ENCODE measurements at regions not wholly inside any gene's neighbourhood (a gene's known extent, or its start where the extent isn't known, plus 50 kb on each side); places are given as distances from the start of the nearest gene placed in this dataset.
"Not testable (repeated sequence)": the region's sequence is repeated elsewhere in the genome, so short reads cannot be mapped to it uniquely, and the experiment has no call there.

DNA sequence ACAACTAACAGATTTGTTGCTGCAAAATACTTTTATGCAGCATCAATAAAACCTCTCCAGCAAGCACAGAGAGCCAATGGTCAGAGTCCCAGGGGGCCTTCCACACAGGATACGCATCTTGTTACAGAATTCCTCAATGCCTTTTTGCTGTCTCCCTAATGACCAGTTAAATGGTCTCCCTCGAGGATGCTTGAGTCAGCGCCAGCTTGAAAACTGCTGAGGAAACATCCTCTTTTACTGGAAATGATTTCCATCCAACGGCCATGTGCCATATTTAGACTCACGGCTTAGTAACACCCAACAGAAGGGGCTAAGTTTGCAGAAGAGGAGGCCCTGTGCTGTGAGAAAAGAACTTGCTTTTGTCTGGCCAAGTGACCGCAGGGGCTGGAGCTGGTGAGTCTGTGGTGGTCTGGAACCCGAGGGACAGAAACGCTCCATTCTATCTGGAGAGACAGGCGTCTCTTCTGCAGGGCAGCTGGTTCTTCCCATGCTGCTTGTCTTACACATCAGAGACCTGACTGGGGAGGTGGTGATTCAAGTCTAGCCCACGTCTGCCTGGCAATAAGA, 496.4 kb downstream of the SETD4 start:
- DNase-seq (ENCODE audit: extremely low read depth, low read depth), result peak; percentile 87
- TF ChIP-seq, protein P1, sequence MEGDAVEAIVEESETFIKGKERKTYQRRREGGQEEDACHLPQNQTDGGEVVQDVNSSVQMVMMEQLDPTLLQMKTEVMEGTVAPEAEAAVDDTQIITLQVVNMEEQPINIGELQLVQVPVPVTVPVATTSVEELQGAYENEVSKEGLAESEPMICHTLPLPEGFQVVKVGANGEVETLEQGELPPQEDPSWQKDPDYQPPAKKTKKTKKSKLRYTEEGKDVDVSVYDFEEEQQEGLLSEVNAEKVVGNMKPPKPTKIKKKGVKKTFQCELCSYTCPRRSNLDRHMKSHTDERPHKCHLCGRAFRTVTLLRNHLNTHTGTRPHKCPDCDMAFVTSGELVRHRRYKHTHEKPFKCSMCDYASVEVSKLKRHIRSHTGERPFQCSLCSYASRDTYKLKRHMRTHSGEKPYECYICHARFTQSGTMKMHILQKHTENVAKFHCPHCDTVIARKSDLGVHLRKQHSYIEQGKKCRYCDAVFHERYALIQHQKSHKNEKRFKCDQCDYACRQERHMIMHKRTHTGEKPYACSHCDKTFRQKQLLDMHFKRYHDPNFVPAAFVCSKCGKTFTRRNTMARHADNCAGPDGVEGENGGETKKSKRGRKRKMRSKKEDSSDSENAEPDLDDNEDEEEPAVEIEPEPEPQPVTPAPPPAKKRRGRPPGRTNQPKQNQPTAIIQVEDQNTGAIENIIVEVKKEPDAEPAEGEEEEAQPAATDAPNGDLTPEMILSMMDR (IDR thresholded peaks at IDR 0.05; ENCODE audit: low read depth, low read length), result no peak

DNA sequence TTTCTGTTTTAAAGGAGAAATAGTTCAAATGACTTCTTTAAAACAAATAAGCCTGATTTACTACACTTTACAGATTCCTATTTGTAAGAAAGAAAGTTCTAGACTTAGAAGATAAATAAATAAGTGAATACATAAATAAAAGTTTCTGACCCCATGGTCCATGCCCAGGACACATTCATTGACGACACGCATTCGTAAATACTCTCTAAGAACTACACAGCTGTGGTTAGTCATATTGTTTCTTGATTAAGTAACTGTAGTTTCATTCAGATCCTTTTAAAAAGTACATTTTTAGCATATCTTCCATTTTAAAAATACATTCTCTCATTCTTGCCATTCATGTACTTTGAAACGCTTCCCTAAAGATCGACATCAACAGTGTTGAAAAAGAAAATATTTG, 497.4 kb downstream of the SETD4 start:
- TF ChIP-seq, protein P1 (IDR thresholded peaks at IDR 0.05; ENCODE audit: low read depth, low read length), result no peak
- no peak for DNase-seq (ENCODE audit: extremely low read depth, low read depth)

DNA sequence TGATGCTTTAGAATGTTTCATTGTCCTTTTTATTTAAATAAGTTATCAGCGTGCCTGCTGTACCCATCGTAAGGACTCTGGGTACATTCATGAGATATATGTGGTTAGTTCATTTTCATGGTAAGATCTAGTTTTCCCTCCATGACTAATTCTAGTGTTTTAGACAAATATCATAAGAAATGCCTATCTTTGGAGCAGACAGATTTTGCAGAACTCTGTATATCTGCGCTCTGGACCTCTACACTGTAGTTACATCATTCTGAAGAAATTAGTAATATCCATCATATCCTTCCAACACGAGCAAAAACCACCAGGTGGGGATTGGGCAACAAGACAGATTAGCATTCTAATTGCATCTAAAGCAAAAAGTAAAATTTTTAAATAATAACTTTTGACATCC, 499.2 kb downstream of the SETD4 start:
- no peak for DNase-seq (ENCODE audit: extremely low read depth, low read depth)
- TF ChIP-seq, protein P1 (IDR thresholded peaks at IDR 0.05; ENCODE audit: low read depth, low read length), result no peak

DNA sequence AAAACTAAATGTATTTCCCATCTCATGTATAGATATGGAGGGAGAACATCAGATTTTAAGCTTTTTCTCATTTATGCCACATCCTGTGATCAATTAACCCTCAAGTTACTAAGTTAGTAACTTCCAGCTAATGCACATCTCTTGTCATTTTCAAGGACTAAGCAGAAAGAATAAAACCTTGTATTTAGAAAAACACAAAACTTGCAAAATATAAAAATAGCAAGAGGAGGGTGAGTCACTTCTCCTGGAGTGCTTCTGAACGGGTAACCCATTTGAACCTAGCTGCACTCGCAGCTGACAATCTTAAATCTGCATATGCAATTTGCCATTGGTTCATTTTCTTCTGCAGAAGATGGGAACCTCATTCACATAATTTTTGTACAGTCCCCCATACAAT, 500.5 kb downstream of the SETD4 start:
- TF ChIP-seq, protein P1 (IDR thresholded peaks at IDR 0.05; ENCODE audit: low read depth, low read length), result no peak
- DNase-seq (ENCODE audit: extremely low read depth, low read depth), result no peak

DNA sequence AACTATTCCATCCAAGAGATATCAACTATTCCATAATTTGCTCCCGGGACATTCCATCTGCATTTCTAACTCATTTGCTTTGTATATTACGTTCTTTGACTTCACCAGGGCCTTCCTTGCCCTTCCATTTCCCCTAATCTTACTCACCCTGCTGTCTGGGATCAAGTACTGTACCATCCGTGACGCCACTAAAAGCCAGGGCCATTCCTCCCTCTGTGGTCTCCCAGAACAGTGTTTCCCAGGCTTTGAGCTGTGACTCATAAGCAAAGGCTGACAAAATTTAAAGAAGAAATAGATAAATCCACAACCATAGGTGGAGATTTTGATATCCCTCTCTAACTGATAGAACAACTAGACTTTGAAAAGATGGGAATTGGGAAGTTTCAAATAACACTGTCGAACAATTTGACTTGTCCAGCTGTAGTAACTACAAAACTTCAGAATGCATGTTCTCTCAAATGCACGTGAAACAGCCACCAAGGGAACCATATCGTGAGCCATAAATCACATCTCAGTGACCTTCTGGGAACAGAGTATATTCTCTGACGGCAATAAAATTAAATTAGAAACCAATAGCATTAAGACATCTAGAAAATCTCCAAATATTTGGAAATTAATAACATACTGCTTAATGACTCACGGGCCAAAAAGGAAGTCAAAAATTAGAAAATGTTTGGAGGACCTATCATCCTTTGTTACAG, 501.0 kb downstream of the SETD4 start:
- DNase-seq (ENCODE audit: extremely low read depth, low read depth), result peak; percentile 73

DNA sequence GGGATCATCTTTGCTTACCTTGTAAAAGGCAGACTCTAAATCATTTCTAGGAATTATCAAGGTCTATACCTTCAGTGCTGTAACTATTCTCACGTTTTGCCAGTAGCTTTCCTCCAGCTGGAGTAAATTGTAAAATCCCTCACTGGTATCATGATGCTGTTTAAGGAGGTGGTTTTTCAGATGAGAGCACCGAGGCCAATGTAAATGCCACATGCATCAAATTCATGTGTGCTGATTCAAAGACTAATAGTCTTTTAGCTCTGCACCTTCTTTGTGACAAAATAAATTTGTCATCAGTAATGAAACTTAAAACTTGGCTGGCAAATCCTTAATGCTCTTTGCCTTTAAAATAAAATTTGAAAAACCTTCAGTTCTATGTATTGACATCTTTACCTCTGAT, 503.8 kb downstream of the SETD4 start:
- TF ChIP-seq, protein P1 (IDR thresholded peaks at IDR 0.05; ENCODE audit: low read depth, low read length), result no peak
- DNase-seq (ENCODE audit: extremely low read depth, low read depth), result no peak

More for the DNA sequence above, 501.0 kb downstream of the SETD4 start:
- TF ChIP-seq, protein P1 (IDR thresholded peaks at IDR 0.05; ENCODE audit: low read depth, low read length), result no peak; the same call in 1 of the 2 replicates

DNA sequence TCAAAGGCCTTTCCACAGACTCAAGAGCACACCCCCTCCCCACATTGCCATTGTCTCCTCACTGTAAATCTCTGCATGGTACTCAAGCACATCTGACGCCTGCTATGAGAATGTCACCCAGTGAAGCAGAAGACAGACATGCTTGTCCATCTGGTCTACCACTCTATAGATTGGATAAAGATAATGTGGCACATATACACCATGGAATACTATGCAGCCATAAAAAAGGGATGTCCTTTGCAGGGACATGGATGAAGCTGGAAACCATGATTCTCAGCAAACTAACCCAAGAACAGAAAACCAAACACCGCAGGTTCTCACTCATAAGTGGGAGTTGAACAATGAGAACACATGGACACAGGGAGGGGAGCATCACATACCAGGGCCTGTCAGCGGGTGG, 503.4 kb upstream of the RUNX1 start:
- not testable (repeated sequence) for DNase-seq (ENCODE audit: extremely low read depth, low read depth)

Measured in AG09319 (cell line).